GM18520 (cell line): ENCODE measurements at regions not wholly inside any gene's neighbourhood (a gene's known extent, or its start where the extent isn't known, plus 50 kb on each side); places are given as distances from the start of the nearest gene placed in this dataset.

Source experiments
- ATAC-seq: cut with Tn5 transposase; IDR thresholded peaks from one replicate; pipeline ENCODE4 v1.9.1; 2021; ENCODE audit not compliant: unreplicated experiment

GRCh38 chr10:124220547-124220946 lies 127.1 kb upstream of the CHST15 start:
- no peak for ATAC-seq

- ATAC-seq = no peak
Measured at GRCh38 chr10:124219655-124220054, 126.3 kb upstream of the CHST15 start.

GRCh38 chr10:124219062-124219461 lies 125.7 kb upstream of the CHST15 start:
- ATAC-seq = no peak

GRCh38 chr10:124217906-124218804 lies 124.8 kb upstream of the CHST15 start:
- ATAC-seq = no peak

GRCh38 chr10:124217031-124217430 lies 123.6 kb upstream of the CHST15 start:
- no peak for ATAC-seq

GRCh38 chr10:124214610-124215375 lies 121.4 kb upstream of the CHST15 start:
- ATAC-seq = no peak

GRCh38 chr10:124213899-124214510 lies 120.6 kb upstream of the CHST15 start:
- no peak for ATAC-seq

- no peak for ATAC-seq
Measured at GRCh38 chr10:124213471-124213870, 120.1 kb upstream of the CHST15 start.

- no peak for ATAC-seq
Measured at GRCh38 chr10:124212702-124213101, 119.3 kb upstream of the CHST15 start.

GRCh38 chr10:124211921-124212320 lies 118.5 kb upstream of the CHST15 start:
- ATAC-seq = no peak

- ATAC-seq = no peak
Measured at GRCh38 chr10:124210263-124210662, 116.9 kb upstream of the CHST15 start.

- ATAC-seq = no peak
Measured at GRCh38 chr10:124207391-124207790, 114.0 kb upstream of the CHST15 start.

GRCh38 chr10:124206616-124207015 lies 113.2 kb upstream of the CHST15 start:
- no peak for ATAC-seq

GRCh38 chr10:124205432-124205831 lies 112.0 kb upstream of the CHST15 start:
- no peak for ATAC-seq

- no peak for ATAC-seq
Measured at GRCh38 chr10:124204726-124205125, 111.3 kb upstream of the CHST15 start.

GRCh38 chr10:124200011-124200410 lies 106.6 kb upstream of the CHST15 start:
- no peak for ATAC-seq

GRCh38 chr10:124198871-124199270 lies 105.5 kb upstream of the CHST15 start:
- ATAC-seq = no peak

- ATAC-seq = no peak
Measured at GRCh38 chr10:124198125-124198501, 104.7 kb upstream of the CHST15 start.

GRCh38 chr10:124197371-124198124 lies 104.2 kb upstream of the CHST15 start:
- no peak for ATAC-seq

- no peak for ATAC-seq
Measured at GRCh38 chr10:124196659-124197058, 103.3 kb upstream of the CHST15 start.
